ENCODE measurements at regions not wholly inside any gene's neighbourhood (a gene's known extent, or its start where the extent isn't known, plus 50 kb on each side); places are given as distances from the start of the nearest gene placed in this dataset.

DNA sequence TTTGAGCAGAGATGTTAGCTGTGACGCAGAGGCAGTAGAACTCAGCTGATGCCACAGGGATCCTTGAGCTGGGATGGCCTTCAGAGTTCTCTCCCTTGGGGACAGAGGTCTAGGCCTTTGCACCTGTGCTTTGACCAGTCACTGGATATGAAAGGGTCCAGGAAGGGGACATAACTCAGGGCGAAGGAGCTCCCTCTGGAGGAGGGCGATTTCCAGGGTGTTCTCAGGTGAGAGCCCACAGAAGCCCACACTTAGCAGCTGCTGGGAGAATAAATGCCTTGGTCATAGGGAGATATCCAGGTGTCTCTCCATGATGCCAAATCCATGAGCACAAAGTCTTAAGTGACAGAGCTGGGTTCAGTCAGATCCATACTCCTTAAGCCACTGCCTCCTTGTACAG lies 369.2 kb downstream of the NYAP2 start:
- H3K4me3 ChIP-seq (ENCODE audit: low read depth, low read length) = no peak overlapping the region
- no peak for DNase-seq (ENCODE audit: low read depth)
- TF ChIP-seq, protein P1, sequence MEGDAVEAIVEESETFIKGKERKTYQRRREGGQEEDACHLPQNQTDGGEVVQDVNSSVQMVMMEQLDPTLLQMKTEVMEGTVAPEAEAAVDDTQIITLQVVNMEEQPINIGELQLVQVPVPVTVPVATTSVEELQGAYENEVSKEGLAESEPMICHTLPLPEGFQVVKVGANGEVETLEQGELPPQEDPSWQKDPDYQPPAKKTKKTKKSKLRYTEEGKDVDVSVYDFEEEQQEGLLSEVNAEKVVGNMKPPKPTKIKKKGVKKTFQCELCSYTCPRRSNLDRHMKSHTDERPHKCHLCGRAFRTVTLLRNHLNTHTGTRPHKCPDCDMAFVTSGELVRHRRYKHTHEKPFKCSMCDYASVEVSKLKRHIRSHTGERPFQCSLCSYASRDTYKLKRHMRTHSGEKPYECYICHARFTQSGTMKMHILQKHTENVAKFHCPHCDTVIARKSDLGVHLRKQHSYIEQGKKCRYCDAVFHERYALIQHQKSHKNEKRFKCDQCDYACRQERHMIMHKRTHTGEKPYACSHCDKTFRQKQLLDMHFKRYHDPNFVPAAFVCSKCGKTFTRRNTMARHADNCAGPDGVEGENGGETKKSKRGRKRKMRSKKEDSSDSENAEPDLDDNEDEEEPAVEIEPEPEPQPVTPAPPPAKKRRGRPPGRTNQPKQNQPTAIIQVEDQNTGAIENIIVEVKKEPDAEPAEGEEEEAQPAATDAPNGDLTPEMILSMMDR (IDR thresholded peaks at IDR 0.05; ENCODE audit: insufficient read depth, low read depth, low read length, missing control alignments) = no peak

DNA sequence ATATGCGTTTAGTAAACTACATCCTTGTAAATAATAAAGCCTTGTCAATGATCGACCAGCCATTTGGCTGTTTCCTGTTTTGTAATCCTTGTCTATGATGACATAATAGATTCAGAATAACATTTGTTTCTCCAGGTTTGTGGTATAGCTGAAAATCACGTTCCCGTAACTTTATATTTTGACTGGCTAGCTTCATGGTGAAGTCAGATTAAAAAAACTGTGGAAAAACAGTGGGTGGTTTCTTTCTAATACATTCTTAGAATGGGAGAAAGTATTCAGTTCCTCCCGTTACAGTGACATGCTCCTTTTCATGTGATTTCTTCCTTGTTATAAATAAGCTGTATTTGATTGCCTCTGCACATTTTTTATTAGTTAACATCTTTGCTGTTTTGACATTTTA lies 366.9 kb downstream of the NYAP2 start:
- TF ChIP-seq, protein P1 (IDR thresholded peaks at IDR 0.05; ENCODE audit: insufficient read depth, low read depth, low read length, missing control alignments) = no peak
- no peak overlapping the region for H3K4me3 ChIP-seq (ENCODE audit: low read depth, low read length)
- DNase-seq (ENCODE audit: low read depth) = no peak

DNA sequence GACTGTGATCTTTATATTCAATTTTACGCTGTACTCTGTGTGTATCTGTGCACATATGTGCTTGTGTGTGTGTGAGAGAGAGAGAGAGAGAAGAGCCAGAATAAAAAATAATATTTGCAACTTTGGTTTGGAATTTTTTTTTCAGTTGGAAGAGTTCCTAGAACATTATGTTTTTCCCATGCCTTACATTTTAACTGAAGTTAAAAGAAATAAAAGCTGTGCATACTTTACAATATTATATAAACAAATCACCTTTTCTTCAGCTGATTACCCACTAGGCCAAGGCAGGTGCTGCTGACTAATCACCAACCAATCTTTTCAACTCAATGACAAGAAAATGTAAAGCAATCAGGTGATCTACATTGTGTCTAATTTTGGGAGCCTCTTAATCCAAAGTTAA lies 366.3 kb downstream of the NYAP2 start:
- no peak overlapping the region for H3K4me3 ChIP-seq (ENCODE audit: low read depth, low read length)
- TF ChIP-seq, protein P1 (IDR thresholded peaks at IDR 0.05; ENCODE audit: insufficient read depth, low read depth, low read length, missing control alignments) = no peak
- DNase-seq (ENCODE audit: low read depth) = no peak

DNA sequence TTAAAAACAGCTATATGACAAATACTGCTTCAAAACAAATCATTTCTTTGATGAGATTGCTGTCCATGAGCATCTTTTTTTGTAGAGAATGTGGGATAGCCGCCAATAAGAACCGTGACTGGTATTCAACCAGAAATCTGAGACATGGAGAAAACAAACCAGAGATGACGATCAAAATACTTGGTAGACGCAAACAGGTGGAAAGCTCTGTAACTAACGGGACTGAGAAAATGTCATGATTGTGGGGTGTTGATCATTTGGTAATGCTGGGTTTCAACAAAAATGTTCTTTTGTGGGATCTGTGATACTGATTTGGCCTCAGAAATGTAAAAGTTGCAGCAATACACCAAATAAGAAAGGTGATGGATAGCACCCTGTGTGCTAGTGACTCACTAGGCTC lies 364.8 kb downstream of the NYAP2 start:
- no peak for DNase-seq (ENCODE audit: low read depth)
- no peak overlapping the region for H3K4me3 ChIP-seq (ENCODE audit: low read depth, low read length)
- TF ChIP-seq, protein P1 (IDR thresholded peaks at IDR 0.05; ENCODE audit: insufficient read depth, low read depth, low read length, missing control alignments) = no peak

DNA sequence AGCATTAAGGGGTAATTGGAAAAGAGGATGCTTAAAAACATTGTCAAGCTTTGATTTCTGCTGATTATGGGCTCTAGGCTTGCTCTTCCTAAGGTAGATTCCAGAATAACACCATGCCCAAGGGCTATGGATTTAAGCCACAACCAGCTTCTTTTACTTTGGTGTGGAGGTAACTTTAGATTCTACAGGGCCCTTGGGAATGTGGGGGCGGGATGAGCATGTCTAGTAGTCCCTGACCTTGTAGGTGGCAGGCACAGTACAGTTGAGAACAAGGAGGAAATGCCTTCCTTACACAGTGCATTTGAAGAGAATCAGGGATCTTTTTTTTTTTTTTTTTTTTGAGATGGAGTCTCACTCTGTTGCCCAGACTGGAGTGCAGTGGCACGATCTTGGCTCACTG lies 364.2 kb downstream of the NYAP2 start:
- no peak for DNase-seq (ENCODE audit: low read depth)
- H3K4me3 ChIP-seq (ENCODE audit: low read depth, low read length) = no peak overlapping the region
- TF ChIP-seq, protein P1 (IDR thresholded peaks at IDR 0.05; ENCODE audit: insufficient read depth, low read depth, low read length, missing control alignments) = no peak

DNA sequence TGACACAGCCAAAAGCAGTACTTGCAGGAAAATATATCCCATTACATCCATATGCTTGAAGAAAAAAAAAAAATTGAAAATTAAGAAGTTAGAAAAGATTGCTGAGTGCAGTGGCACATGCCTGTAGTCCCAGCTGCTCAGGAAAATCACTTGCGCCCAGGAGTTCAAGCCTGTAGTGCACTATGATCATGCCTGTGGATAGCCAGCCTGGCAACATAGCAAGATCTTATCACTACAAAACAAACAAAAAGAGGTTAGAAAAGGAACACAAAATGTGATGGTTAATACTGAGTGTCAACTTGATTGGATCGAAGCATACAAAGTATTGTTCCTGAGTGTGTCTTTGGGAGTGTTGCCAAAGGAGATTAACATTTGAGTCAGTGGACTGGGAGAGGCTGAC lies 361.9 kb downstream of the NYAP2 start:
- no peak for DNase-seq (ENCODE audit: low read depth)
- TF ChIP-seq, protein P1 (IDR thresholded peaks at IDR 0.05; ENCODE audit: insufficient read depth, low read depth, low read length, missing control alignments) = no peak
- no peak overlapping the region for H3K4me3 ChIP-seq (ENCODE audit: low read depth, low read length)

DNA sequence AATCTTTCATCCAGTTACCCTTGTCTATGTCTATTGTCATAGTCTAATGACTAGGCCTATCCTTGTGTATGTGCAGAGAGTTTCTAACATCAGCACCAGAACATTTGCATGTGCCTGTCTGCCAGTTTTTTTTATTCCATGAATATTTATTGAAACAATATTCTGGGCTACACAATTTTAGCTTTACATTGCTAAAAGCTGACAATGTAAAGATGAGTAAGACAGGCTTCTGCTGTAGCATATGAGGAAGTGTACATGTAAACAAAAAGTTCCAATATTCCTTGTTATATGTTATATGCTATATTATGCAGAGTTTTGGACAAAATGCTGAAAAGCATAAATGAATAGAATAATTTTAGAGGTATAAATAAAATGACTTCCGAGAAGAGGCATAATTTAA lies 357.7 kb downstream of the NYAP2 start:
- TF ChIP-seq, protein P1 (IDR thresholded peaks at IDR 0.05; ENCODE audit: insufficient read depth, low read depth, low read length, missing control alignments) = no peak
- no peak for DNase-seq (ENCODE audit: low read depth)
- no peak overlapping the region for H3K4me3 ChIP-seq (ENCODE audit: low read depth, low read length)
